HPDE6-E6E7 (cell line): ENCODE measurements at regions not wholly inside any gene's neighbourhood (a gene's known extent, or its start where the extent isn't known, plus 50 kb on each side); places are given as distances from the start of the nearest gene placed in this dataset.

Source experiments
- DNase-seq: peaks from one replicate; pipeline ENCODE4 v3.0.0; 2011; ENCODE audit warnings: missing footprints; ENCODE audit errors: extremely low spot score

DNA sequence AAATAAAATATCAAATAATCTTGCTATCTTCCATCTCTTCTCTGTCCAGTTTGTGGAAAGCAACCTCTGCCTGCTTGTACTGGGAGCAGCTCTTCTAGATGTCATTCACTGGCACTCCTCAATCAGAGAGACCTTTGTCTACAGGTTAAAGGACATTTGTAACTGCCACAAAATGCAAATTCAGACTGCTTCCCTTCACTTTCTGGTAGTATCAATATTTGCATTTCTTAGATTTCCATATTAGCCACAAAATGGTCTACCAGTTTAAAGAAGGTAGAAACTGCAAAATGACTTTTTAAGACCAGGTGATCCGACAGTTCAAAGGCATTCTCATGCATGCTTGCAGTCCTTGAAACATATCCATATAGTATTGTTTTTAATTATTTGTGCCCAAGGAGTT lies 51.7 kb upstream of the RCN1 start:
- no peak for DNase-seq

GRCh38 chr11:32034680-32035079 lies 56.2 kb upstream of the RCN1 start:
- no peak for DNase-seq

DNA sequence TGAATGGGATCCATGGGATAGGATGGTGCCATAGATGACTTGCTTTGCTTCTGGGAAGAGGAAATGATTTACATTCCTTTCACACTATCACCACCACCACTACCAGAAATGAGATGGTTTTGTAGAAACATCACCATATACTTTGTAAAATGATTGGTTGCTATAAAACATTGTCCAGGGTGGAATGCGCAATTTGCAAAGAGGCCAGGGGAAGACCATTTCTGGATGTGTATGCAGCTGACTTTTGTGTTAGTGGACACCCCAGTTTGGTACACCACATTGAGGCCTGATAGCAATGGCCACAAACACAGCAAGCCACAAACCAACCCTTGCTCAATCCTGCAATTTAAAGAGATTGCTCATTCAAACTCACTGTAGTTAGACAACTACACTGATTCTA lies 56.7 kb upstream of the RCN1 start:
- no peak for DNase-seq

GRCh38 chr11:32033491-32033890 lies 57.4 kb upstream of the RCN1 start:
- no peak for DNase-seq

DNA sequence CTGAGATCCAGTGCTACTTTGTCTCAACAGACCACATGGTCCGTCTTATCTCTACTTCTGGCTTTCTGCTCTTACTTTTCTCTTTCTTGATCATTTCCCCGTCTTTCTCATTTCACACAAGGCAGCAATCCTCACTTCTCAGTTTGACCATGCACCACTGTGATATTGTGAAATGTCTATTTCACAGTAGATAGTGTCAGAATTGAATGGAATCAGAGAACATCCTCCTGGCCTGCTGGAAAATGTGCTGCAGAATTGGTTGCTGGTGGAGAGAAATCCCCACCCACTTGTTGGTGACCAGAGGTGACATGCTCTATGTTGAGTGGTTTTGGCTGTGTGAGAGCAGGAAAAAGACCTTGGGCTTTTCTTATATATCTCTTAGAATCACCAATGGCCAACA lies 57.8 kb upstream of the RCN1 start:
- DNase-seq = no peak

DNA sequence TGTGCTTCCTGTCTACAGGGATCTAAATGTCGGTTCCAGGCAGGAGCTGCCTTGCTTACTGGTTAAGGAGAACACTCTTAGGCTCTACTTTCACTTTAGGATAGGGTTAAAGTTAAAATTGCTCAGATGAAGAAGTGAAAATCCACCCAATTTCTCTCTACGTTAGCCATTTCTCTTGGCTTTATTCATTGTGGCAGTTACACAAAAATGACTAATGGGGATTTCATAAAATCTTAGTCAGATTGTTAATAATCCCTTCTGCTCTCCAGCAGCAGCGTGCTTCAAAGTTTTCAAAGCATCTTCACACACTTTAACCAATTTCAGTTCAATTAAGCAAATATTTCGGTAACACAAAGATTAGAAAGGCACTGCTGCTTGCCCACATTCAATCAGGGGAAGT lies 58.4 kb upstream of the RCN1 start:
- DNase-seq = no peak

DNA sequence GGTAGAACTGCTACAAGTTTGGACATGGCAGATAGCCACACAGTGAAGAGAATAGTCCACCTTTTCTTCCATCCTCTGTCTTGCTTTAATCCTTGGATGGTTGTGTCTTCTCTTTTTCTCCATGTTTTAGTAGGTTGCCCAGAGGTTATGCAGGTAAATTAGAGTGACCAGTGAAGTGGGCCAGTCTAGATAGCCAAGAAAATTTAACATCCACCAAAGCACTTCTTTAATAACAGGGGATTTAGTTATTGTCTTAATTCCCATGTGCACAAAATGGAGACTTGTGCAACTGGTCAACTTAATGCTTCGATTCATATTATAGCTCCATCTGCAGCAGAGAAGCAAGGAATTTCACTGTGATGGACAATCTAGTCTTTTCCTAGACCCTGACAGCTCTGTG lies 58.8 kb upstream of the RCN1 start:
- DNase-seq = no peak

DNA sequence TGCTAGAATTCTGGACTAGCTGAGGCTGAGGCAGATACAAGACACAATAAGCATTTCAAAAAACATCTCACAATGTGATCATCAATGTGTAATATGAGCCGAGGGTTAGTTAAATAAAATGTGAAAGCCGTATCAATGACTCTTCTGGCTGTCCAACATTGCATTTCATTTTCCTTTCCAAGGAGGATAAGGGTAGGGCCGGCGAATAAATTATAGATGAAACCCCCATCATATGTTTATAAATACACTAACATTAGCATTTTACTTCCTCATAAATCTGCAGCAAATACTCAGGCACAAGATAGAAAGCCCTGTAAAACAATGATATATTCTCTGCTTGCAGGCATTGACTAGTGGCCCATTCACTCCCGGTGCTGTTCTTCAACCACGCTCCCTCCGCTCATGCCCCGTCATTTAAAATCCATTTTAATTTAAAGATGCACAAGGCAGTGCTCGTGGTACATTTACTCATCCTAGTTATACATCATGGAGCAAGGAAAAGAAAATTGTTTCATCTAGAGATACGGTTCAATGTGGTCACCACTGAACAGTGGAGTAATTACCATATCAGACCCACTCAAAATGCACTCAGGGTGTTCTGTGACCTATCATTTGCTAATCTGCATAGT lies 59.9 kb upstream of the RCN1 start:
- DNase-seq = no peak

GRCh38 chr11:32029721-32030120 lies 61.2 kb upstream of the RCN1 start:
- no peak for DNase-seq

DNA sequence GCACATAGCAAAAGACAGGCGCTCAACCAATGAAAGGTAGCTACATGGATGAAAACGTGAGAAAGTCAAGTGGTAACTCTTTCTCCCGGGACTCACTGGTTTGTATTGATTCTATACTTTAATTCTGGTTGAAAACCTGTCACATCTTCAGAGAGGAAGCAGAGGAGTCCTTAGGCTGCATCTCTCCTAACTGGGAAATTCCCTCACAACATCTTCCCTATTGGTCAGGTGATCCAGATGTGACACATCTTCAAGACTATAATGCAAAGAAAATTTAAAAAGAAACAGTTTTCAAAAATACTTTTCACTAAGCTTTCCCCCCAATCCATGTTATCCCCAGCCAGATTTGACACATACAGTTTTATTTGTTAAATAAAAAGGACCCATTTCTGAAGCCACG lies 62.7 kb upstream of the RCN1 start:
- no peak for DNase-seq

GRCh38 chr11:32026766-32027165 lies 64.1 kb upstream of the RCN1 start:
- no peak for DNase-seq

- no peak for DNase-seq
Observed at GRCh38 chr11:32024948-32025347, 65.9 kb upstream of the RCN1 start.

DNA sequence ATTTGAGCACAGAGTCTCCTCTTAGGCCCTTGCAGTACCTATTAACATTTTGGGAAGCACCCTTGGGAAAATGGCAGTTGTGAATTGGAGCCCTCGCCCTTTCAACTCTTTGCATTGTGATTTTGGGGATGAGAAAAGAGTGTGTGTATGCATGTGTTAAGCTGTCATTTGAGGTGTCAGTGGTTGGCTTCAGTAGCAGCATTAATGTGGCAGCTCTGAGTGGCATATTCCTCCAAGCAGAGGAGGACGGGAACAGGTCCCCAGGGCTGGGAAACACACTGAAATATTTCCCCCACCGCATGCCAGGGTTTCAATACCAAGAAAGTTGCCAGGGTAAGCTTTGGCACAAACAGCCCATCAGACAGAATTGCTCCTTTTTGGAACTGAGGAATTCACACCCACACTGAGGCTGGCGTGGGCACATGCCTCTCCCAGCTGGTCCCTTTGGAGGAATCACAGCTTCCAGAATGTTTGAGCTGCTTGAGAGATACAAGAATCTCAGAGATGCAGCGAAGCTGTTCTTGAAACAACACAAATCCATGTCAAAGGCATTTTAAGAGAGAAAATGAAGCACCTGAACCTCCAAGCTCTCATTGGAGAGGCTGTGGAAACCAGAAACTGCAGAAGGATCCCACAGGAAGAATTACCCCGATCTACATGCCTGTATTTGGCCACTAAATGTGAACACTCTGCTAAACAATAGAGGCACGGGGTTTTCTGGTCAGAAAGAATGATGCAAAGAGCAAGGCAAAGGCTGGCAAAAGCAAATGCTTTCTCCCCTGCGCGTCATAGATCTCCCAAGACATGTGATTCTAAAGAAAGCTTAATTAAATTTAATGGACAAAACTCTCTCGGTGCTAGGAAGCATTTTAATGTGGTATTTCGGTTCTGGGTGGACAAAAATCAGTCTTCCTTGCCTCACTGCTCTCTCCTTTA lies 67.2 kb upstream of the RCN1 start:
- DNase-seq = no peak

DNA sequence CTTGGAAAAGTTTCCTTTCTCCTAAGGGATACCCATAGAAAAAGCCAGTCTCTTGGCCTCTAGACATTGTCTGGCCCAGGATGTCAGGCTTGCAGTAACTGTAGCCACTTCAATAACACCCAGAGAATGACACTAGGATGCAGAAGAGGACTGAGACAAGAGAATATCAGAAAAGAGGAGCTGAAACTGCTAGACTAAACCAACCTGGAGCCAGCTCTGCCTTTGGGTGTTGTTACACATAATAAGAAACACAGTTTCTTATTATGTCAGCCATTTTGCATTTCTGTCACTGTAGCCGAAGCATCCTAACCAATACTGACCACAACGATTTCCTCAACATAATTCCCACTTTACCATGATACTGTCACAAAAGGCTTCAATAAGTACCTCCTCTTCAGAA lies 72.2 kb upstream of the RCN1 start:
- no peak for DNase-seq

DNA sequence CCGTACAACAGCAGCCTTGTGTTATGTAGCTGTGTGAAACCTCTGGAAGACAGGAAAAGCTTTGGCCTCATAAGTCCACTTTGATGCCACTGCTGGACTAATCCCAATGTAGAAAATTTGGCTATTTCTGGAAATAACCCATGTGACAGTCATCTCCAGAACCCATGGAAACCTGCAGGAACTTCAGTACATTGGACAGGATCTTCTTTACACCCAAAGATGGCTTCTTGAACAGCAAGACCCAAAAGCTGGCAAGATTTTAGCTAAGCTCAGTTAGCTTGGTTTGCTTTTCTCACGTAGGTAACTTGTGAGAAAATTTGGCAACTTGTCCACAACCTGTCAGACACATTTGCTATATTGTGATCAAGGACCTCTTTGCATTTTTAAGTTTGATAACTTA lies 74.8 kb upstream of the RCN1 start:
- no peak for DNase-seq

DNA sequence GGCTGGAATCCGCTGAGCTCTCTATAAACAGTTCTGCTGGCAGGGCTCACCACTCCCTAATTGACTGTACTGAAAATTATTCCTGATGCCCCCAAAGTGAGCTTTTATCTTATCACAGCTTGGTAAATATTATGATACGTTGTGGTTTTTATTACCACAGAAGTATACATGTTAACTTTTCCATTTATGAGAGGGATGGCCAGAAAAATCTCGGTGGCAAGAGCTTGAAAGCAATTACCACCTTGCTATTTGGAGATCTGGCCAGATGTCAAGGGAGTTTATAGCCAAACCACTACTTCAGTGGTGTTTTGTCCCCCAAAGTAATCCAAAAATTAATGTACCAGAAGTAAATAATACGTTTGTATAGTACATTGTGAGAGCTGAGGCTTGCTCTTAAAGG lies 75.4 kb upstream of the RCN1 start:
- DNase-seq = no peak

DNA sequence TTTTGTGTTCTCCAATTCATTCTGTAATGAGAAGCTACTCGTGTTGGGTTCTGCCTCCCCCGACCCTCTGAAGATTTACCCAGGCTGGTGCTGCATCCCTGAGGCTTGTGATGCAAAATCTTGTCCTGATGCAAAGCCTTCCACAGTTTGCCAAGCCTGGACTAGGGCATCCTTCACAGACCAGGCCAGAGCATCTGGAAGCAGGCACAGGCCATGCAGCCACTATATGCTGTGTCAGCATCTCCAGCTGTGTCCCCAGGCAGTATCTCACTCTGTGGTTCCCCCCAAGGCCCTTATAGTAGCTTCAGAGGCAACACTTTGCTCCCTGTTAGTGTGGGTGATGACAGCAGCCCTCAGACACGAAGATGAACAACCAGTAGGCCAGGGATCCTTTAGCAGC lies 77.3 kb upstream of the RCN1 start:
- no peak for DNase-seq

DNA sequence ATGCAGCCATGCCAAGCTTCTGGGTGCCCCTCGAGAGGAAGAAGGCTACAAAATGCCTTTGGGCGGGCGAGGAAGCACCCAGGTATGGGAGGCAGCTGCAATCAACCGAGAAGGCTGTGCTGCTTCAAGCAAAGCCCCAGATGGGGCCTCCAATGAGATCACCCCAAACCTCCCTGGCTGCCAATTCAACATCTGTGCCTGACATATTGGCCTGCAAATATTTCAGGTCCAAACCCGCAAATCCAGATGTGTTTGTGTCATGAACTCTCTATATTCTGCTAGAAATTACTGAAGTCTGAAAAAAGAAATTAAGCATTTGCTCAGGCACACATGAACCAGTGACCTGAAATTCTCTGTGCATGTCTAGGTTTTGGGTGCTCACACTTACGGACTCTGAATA lies 78.8 kb upstream of the RCN1 start:
- no peak for DNase-seq

DNA sequence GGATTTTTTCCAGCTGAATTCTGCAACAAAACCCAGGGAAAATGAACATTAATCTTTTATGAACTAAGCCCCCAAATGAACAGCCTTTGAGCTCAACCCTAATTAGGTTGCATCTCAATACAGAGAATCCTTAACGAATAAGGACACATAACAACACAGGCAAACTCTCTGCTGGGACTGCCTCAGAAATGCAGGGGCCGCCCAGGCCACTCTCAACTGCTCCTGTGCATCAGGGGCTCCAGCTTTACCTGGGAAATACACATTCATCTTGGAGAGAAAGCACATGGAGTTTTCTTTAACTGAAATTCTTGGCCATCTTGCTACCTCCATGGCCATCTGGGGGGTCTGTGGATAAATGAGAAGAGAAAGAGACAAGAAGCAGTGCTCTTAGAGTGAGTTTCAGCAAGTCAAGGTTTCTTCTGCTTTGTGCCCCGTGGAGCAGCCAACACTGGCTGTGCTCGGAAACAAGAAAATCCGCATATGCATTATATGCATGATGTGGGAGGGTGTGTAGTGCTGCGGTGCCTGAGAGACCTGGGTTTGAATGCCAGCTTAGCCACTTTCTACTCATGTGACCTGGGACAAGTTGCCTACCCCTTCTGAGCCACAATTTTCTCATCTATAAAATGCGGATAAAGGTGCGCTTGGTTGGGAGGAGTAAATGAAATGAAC lies 81.9 kb upstream of the RCN1 start:
- no peak for DNase-seq

DNA sequence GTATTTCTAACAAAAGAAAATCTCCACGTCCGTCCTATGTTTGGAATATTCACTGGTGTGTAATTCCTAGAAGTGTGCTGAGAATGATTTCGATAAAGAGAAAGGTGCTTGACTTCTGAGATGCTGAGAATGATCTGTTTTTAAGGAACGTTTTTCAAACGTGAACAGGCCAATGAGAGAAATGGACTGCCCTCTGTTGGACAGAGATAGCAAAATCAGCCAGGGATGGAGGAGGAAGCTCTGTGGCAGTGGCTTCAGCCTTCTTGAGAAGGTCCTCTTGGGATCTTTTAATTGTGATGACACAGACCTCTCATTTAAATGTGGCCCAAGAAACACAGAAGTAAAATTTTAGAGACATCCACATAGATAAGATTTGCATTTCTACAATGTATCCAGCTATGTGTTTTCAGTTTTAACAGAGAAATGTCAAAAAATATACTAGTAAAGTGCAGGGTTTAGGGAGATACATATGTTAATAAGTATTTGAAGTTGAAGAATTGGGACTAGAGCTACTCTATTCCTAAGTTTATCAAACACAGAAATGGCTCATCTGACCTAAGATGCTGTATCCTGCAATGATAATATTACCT lies 84.0 kb upstream of the RCN1 start:
- DNase-seq = peak; percentile 23

- DNase-seq = no peak
Observed at GRCh38 chr11:32005786-32006416, 85.0 kb upstream of the RCN1 start.

- DNase-seq = no peak
Observed at GRCh38 chr11:32003335-32003734, 87.5 kb upstream of the RCN1 start.
